LNCAP (cell line): ENCODE measurements at regions not wholly inside any gene's neighbourhood (a gene's known extent, or its start where the extent isn't known, plus 50 kb on each side); places are given as distances from the start of the nearest gene placed in this dataset.

Source experiments
- CTCF ChIP-seq: fragments of 450-650 bp; IDR thresholded peaks from 2 replicates; pipeline ENCODE4 v1.5.1; 2017; ENCODE audit warnings: mild to moderate bottlenecking

DNA sequence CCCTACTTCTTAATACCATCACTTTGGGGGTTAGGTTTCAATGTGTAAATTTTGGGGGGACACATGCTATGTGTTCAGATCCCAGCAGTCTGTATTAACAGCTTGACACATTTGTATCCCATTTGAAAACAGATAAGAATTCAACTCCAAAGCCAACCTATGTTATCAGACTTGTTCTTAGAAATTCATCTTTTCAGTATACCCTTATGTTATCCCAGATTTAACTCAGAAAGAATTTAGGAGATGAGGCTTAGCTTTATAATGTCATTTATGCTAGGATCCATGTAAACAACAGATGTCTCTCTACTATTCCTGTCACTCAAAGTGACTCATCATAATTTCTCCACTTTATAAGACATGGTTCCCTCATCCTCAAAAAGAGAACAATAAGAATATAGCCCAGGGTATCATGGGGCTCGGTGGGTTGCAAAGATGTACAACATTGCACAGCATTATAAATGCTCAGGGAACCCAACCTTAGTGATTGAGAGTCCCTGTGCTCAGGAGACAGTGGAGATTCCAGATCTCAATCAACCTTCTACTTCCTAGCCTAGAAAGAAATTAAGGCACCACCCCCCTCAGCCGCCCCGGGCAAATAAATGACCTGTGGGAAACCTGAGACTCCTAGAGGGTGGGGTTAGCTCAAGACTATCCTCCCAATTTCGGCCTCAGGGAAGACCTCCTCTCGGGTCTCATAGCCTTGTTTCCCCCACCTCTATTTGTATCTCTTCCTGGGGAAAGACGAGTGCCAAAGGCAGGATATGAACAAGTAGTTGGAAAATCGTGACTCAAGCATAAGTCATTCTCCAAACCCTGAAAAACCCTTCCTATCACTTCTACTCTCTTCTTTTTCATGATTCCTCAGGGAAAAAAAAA is 265.1 kb upstream of the CAMK1G start:
- no peak for TF ChIP-seq CTCF

GRCh38 chr1:209319057-209319432 is 264.5 kb upstream of the CAMK1G start:
- TF ChIP-seq CTCF = no peak

DNA sequence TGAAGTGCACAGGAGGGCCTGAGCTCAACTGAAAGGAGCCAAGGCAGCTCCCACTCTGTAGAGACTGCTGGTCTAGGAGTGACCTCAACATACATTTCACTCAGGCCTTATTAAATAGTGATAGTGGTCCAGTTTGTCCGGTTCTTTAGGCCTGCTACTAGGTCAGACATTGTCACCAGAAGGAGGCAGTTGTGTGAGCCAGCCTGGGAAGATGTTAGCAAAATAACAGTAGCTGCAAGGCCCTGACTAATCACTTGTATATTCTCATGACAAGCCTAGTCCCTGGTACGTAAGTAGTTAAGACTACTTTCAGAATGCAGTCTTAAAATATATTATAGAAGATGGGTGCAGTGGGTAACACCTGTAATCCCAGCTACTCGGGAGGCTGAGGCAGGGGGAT is 264.0 kb upstream of the CAMK1G start:
- TF ChIP-seq CTCF = no peak

GRCh38 chr1:209323743-209324142 is 259.8 kb upstream of the CAMK1G start:
- no peak for TF ChIP-seq CTCF

- TF ChIP-seq CTCF = no peak
Observed at GRCh38 chr1:209324901-209325871, 258.3 kb upstream of the CAMK1G start.

- no peak for TF ChIP-seq CTCF
Observed at GRCh38 chr1:209326076-209326475, 257.4 kb upstream of the CAMK1G start.

DNA sequence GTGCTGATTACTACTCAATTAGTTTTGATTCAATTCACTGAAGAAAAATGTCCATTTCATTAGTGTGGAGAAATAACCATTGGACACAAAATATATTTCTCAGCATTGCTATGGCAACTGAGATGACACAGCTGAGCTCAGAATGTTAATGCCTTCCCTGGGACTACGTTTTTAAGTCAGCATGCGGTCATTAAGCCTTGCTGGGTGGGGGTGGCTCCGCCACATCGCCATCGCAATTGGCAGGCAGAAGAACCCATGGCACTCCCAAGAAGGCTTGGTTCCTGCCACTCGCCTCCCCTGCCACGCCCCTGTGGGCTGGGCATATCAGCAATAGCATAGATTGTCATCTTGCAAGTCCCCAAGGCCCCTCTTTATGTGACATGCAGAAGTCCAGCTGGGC is 256.7 kb upstream of the CAMK1G start:
- TF ChIP-seq CTCF = no peak
